ENCODE measurements at regions not wholly inside any gene's neighbourhood (a gene's known extent, or its start where the extent isn't known, plus 50 kb on each side); places are given as distances from the start of the nearest gene placed in this dataset.

GRCh38 chr1:214216779-214217178 is 64.2 kb upstream of the SMYD2 start:
- Histone ChIP-seq H4K20me1 (no peaks in the 10 kb centered on the region), H3K4me1 (no peaks in the 10 kb centered on the region), H3K27ac (no peak overlapping the region), H3K9ac (no peak overlapping the region), H3K36me3 (no peaks in the 10 kb centered on the region), H3K9me3 (no peaks in the 10 kb centered on the region), H3K4me3 (no peak overlapping the region), H3K4me2 (no peak overlapping the region), H3K27me3 (no peaks in the 10 kb centered on the region)
- no peak for TF ChIP-seq Cebpa-rat (IDR thresholded peaks at IDR 0.05)

DNA sequence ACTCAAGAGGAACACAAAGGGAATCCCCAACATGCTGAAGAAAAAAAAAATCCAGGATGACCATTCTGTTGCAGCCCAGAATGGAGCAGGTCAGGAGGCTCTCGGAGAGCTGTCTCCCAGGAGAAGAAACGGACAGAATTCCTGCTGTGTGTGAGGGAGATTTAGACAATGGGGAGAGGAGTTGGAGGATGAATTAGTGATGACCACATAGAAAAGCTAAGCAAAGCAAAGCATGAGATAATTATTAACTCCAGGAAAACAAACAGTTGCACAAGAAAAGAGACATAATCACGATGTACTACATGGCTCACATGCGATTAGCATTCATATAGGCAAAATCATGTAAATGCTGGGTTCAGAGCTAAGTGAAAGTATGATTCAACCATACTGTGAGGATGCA is 61.1 kb upstream of the SMYD2 start:
- Histone ChIP-seq H3K36me3 (no peaks in the 10 kb centered on the region), H3K27me3 (no peaks in the 10 kb centered on the region), H3K9me3 (no peaks in the 10 kb centered on the region), H3K27ac (no peak overlapping the region), H3K9ac (no peak overlapping the region), H3K4me3 (no peak overlapping the region), H3K4me1 (no peaks in the 10 kb centered on the region), H3K4me2 (no peak overlapping the region), H4K20me1 (no peaks in the 10 kb centered on the region)
- TF ChIP-seq Cebpa-rat (IDR thresholded peaks at IDR 0.05): no peak

- Histone ChIP-seq H3K36me3 (no peaks in the 10 kb centered on the region), H3K4me2 (no peak overlapping the region), H4K20me1 (no peaks in the 10 kb centered on the region), H3K4me3 (no peak overlapping the region), H3K27me3 (no peaks in the 10 kb centered on the region), H3K27ac (no peak overlapping the region), H3K9me3 (no peaks in the 10 kb centered on the region), H3K9ac (no peak overlapping the region), H3K4me1 (no peaks in the 10 kb centered on the region)
- TF ChIP-seq Cebpa-rat (IDR thresholded peaks at IDR 0.05): no peak
Observed at GRCh38 chr1:214220891-214221290, 60.1 kb upstream of the SMYD2 start.

DNA sequence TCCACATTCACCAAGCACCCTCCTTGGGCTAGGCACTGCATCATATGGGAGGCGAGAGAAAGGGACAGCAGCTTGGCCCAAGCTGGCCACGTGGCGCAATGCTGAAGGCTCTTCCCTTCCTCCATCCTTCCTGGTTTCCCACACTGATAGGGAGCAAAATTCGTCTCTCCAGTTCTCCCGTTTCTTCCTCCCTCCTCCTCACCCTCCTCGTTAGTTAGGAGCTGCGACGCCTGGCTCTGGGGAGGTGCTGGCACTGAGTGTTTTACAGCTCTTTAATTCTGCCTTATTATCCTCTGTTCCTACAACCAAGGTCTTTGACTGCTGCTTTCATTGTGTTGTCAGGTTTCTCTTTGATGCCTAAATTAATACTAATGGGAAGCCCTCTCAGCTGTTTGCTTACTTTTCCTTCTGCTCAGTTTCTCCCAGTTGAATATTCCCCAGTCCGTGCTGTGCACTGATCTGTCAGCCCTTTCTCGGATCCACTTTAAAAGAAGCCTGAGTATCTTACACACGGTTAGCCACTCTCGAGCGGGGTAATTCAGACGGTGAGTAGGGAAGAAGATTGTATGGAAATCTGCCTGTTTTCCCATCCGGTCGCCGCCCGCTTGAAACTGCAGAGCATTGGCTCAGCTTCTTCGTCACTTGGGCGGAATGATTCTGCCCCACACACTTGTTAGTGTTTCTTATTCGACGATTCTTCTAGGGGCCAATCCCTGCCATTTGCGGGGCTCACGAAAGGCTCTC is 56.2 kb upstream of the SMYD2 start:
- no peaks in the 10 kb centered on the region for H3K4me1 ChIP-seq
- H3K4me2 ChIP-seq: peak overlapping the region; percentile 11
- H3K9ac ChIP-seq: no peak overlapping the region
- H3K27me3 ChIP-seq: no peaks in the 10 kb centered on the region
- no peak for TF ChIP-seq Cebpa-rat (IDR thresholded peaks at IDR 0.05)
- H3K9me3 ChIP-seq: no peaks in the 10 kb centered on the region
- H3K36me3 ChIP-seq: no peaks in the 10 kb centered on the region
- no peak overlapping the region for H3K4me3 ChIP-seq
- no peak overlapping the region for H3K27ac ChIP-seq
- no peaks in the 10 kb centered on the region for H4K20me1 ChIP-seq

DNA sequence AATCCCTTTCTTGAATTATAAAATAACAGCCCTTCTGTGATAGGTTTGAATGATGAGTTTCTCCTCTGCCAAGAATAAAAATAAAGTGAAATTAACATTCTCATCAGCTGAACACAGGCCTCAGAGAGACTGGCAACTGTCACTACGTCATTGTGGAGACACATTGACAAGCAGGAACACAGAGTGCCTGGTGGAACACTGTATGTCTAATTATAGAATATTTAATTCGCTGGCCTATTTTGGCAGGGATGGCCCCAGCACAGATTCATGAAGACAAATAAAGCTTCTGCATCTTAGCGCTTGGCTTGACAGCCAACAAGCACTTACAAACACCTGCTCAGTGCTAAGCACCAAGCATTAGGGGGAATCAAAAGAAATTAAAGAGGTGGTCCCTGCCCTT is 52.0 kb upstream of the SMYD2 start:
- Histone ChIP-seq H3K9me3 (no peaks in the 10 kb centered on the region), H4K20me1 (no peaks in the 10 kb centered on the region), H3K36me3 (no peaks in the 10 kb centered on the region), H3K4me2 (no peak overlapping the region), H3K4me3 (no peak overlapping the region), H3K27ac (no peak overlapping the region), H3K9ac (no peak overlapping the region), H3K27me3 (no peaks in the 10 kb centered on the region), H3K4me1 (peaks cover 2% of the 10 kb centered on the region)
- no peak for TF ChIP-seq Cebpa-rat (IDR thresholded peaks at IDR 0.05)

- TF ChIP-seq Cebpa-rat (IDR thresholded peaks at IDR 0.05): no peak
- Histone ChIP-seq H3K4me2 (no peak overlapping the region), H3K9me3 (no peaks in the 10 kb centered on the region), H3K4me3 (no peak overlapping the region), H3K27me3 (no peaks in the 10 kb centered on the region), H3K27ac (no peak overlapping the region), H3K9ac (no peak overlapping the region), H3K36me3 (no peaks in the 10 kb centered on the region), H3K4me1 (peaks cover 9% of the 10 kb centered on the region), H4K20me1 (no peaks in the 10 kb centered on the region)
Observed at GRCh38 chr1:214229736-214230135, 51.2 kb upstream of the SMYD2 start.
